CD4-positive, alpha-beta T cell (primary cell): ENCODE measurements at regions not wholly inside any gene's neighbourhood (a gene's known extent, or its start where the extent isn't known, plus 50 kb on each side); places are given as distances from the start of the nearest gene placed in this dataset.

ENCODE experiments used
- ATAC-seq: fragments of 200-7000 bp; cut with Tn5 transposase; one replicate; pipeline ENCODE4 v1.10.0; 2022; ENCODE audit warnings: mild to moderate bottlenecking; ENCODE audit not compliant: poor library complexity
- CTCF ChIA-PET: fragments of 350-600 bp; sonication (Branson Sonifier 250); formaldehyde crosslinking; loops from one replicate; lab custom pipeline; 2021; ENCODE audit warnings: antibody characterized with exemption, inconsistent platforms; lab: Charles Lee
- POLR2A ChIA-PET: fragments of 350-600 bp; sonication (Branson Sonifier 250); formaldehyde crosslinking; loops from one replicate; lab custom pipeline; 2021; ENCODE audit warnings: antibody characterized with exemption, inconsistent platforms; lab: Charles Lee
- DNase-seq, 14 experiments: peaks; one replicate each; pipeline ENCODE4 v3.0.0-alpha.2; 2013 to 2020; ENCODE audit warnings: mixed read lengths in 2 of 14
- H3K27ac ChIP-seq, 2 donors: one replicate each; pipeline versions ENCODE4 v1.5.1 to v1.7.0; 2013; ENCODE audit warnings: low read length in 2 of 2, low read depth in 1 of 2, mild to moderate bottlenecking in 1 of 2
- H3K27me3 ChIP-seq, 2 experiments: 1 replicate in 1 of 2; 2 replicates in 1 of 2; pipeline versions ENCODE4 v1.6.1 to v1.7.0; 2013; ENCODE audit warnings: low read length in 2 of 2, control low read depth in 1 of 2, mild to moderate bottlenecking in 1 of 2, moderate library complexity in 1 of 2; ENCODE audit not compliant: insufficient read depth in 2 of 2, control insufficient read depth in 1 of 2
- H3K36me3 ChIP-seq: one replicate; pipeline ENCODE4 v1.6.1; 2013; ENCODE audit warnings: low read length, control low read depth; ENCODE audit not compliant: insufficient read depth
- H3K4me1 ChIP-seq: one replicate; pipeline ENCODE4 v1.6.1; 2013; ENCODE audit warnings: low read length, control low read depth; ENCODE audit not compliant: insufficient read depth
- H3K4me3 ChIP-seq: one replicate; pipeline ENCODE4 v1.5.1; 2013; ENCODE audit warnings: mild to moderate bottlenecking, low read length, moderate library complexity
- H3K9me3 ChIP-seq, 2 experiments: 1 replicate in 1 of 2; 2 replicates in 1 of 2; pipeline versions ENCODE4 v1.6.1 to v1.7.0; 2013; ENCODE audit warnings: low read length in 2 of 2, mild to moderate bottlenecking in 2 of 2, control low read depth in 1 of 2, moderate library complexity in 1 of 2; ENCODE audit not compliant: control insufficient read depth in 1 of 2, insufficient read depth in 1 of 2
- H3K27ac Mint-ChIP-seq: one replicate; pipeline ENCODE4 v1.8.0; 2020; ENCODE audit warnings: mixed read lengths
- H3K27me3 Mint-ChIP-seq: one replicate; pipeline ENCODE4 v1.8.0; 2021; ENCODE audit warnings: mixed read lengths
- H3K36me3 Mint-ChIP-seq: one replicate; pipeline ENCODE4 v1.8.0; 2021; ENCODE audit warnings: low read depth, mixed read lengths
- H3K4me1 Mint-ChIP-seq: one replicate; pipeline ENCODE4 v1.8.0; 2021; ENCODE audit warnings: low read depth, mixed read lengths
- H3K4me3 Mint-ChIP-seq: one replicate; pipeline ENCODE4 v1.8.0; 2020; ENCODE audit warnings: mild to moderate bottlenecking, mixed read lengths
- H3K9me3 Mint-ChIP-seq: one replicate; pipeline ENCODE4 v1.8.0; 2020; ENCODE audit warnings: mixed read lengths
- intact Hi-C, 2 experiments: fragments of 100-400 bp; cut with DNase I in 1 of 2; cut with micrococcal nuclease in 1 of 2; formaldehyde crosslinking; loops; one replicate each; pipeline versions ENCODE4 v1.15.1 to v1.9.0; 2023 to 2025; cut with DNase I, micrococcal nuclease
- TF ChIP-seq, protein P1 (sequence below): fragments of 200-600 bp; IDR thresholded peaks from one replicate; pipeline ENCODE4 v1.8.0; 2022; ENCODE audit warnings: antibody characterized with exemption, mild to moderate bottlenecking

DNA sequence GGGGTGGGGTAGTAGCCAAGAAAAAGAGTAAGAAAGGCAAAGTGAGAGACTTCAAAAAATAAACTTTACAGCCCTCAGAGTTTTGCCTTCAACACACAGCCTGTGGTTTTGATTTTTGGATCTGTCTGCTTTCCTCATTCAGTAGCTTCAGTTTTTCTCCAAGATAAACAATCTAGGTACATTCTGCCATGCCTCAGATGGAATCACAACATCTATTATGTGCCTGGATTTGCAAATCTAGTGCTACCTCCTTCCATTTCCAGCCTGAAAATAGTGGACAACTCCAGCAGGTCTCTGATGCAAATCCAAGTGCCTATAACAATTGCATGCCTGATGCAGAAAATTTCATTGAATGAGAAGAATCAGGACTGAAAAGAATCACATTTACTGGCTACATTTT lies 206.6 kb upstream of the GUCY1A2 start:
- H3K27me3 Mint-ChIP-seq: no peaks in the 10 kb centered on the region
- no peak for DNase-seq
- CTCF ChIA-PET: no interaction called here
- no peak overlapping the region for H3K27ac Mint-ChIP-seq
- POLR2A ChIA-PET: no interaction called here
- Histone ChIP-seq H3K4me3 (no peak overlapping the region), H3K27me3 (no peaks in the 10 kb centered on the region), H3K27ac (no peak overlapping the region), H3K9me3 (peaks cover 0 to 4% of the 10 kb centered on the region in 2 experiments), H3K4me1 (no peaks in the 10 kb centered on the region), H3K36me3 (no peaks in the 10 kb centered on the region)
- H3K4me1 Mint-ChIP-seq: no peaks in the 10 kb centered on the region
- no peak for ATAC-seq
- no peaks in the 10 kb centered on the region for H3K36me3 Mint-ChIP-seq
- TF ChIP-seq, protein P1, sequence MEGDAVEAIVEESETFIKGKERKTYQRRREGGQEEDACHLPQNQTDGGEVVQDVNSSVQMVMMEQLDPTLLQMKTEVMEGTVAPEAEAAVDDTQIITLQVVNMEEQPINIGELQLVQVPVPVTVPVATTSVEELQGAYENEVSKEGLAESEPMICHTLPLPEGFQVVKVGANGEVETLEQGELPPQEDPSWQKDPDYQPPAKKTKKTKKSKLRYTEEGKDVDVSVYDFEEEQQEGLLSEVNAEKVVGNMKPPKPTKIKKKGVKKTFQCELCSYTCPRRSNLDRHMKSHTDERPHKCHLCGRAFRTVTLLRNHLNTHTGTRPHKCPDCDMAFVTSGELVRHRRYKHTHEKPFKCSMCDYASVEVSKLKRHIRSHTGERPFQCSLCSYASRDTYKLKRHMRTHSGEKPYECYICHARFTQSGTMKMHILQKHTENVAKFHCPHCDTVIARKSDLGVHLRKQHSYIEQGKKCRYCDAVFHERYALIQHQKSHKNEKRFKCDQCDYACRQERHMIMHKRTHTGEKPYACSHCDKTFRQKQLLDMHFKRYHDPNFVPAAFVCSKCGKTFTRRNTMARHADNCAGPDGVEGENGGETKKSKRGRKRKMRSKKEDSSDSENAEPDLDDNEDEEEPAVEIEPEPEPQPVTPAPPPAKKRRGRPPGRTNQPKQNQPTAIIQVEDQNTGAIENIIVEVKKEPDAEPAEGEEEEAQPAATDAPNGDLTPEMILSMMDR: no peak
- H3K4me3 Mint-ChIP-seq: no peak overlapping the region
- no peaks in the 10 kb centered on the region for H3K9me3 Mint-ChIP-seq
- intact Hi-C loops: no loop called here

DNA sequence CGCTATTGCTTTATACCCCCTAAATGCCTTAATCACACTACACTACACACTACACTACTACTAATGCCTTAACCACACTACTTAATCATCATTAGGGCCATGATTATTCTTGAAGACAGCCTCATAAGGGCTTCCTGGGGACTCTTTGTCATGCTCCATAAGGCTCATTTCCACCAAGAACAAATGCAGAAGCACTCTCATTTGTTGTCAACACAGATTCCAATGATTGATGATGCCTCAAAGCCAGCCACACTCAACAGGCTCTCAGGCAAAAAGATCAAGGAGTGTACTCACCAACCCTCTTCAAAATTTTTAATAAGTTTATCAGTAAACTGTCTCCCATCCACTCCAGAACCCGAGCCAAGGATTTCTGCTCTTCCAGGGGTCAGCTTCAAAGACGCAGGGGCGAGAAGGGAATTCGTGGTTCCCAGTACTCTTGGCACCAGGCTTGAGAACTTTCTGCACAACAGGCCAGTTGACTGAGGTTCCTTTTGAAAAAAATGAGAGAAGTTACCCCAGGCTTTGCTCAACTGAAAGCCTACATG lies 204.7 kb upstream of the GUCY1A2 start:
- ChIA-PET POLR2A (no interaction called here), CTCF (no interaction called here)
- ATAC-seq: no peak
- Histone ChIP-seq H3K4me3 (no peak overlapping the region), H3K27ac (no peak overlapping the region), H3K4me1 (no peaks in the 10 kb centered on the region), H3K9me3 (no peaks in the 10 kb centered on the region), H3K27me3 (no peaks in the 10 kb centered on the region), H3K36me3 (no peaks in the 10 kb centered on the region)
- Mint-ChIP-seq H3K4me1 (no peaks in the 10 kb centered on the region), H3K4me3 (no peak overlapping the region), H3K36me3 (no peaks in the 10 kb centered on the region), H3K27ac (no peak overlapping the region), H3K9me3 (no peaks in the 10 kb centered on the region), H3K27me3 (no peaks in the 10 kb centered on the region)
- intact Hi-C loops: no loop called here
- TF ChIP-seq, protein P1: no peak
- no peak for DNase-seq

DNA sequence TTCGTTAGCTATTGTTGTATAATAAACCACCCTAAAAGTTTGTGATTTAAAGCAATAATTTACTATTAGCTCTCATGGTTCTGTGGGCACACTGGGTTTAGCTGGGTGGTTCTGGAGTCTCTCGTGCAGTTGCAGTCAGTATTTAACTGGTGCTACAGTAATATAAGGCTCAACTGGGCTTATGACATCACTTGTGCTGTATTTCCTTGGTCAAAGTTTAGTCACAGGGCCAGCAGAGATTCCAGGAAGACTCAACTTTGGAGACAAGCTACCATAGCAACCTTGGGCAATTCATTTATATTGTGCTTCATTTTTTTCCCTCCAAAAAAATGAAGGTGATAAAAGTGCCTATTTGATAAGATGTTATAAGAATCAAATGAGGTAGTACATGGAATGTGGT lies 204.2 kb upstream of the GUCY1A2 start:
- no peak overlapping the region for H3K4me3 Mint-ChIP-seq
- H3K27ac Mint-ChIP-seq: no peak overlapping the region

More for the DNA sequence above, 204.2 kb upstream of the GUCY1A2 start:
- no peak for DNase-seq
- Histone ChIP-seq H3K9me3 (no peaks in the 10 kb centered on the region), H3K4me3 (no peak overlapping the region), H3K4me1 (no peaks in the 10 kb centered on the region), H3K36me3 (no peaks in the 10 kb centered on the region), H3K27me3 (no peaks in the 10 kb centered on the region), H3K27ac (no peak overlapping the region)
- intact Hi-C loops: no loop called here
- TF ChIP-seq, protein P1: no peak
- Mint-ChIP-seq H3K36me3 (no peaks in the 10 kb centered on the region), H3K9me3 (no peaks in the 10 kb centered on the region), H3K27me3 (no peaks in the 10 kb centered on the region), H3K4me1 (no peaks in the 10 kb centered on the region)
- ChIA-PET POLR2A (no interaction called here), CTCF (no interaction called here)
- no peak for ATAC-seq
